GM11168 (cell line): ENCODE measurements at regions not wholly inside any gene's neighbourhood (a gene's known extent, or its start where the extent isn't known, plus 50 kb on each side); places are given as distances from the start of the nearest gene placed in this dataset.

Experiments
- in situ Hi-C: fragments of 300-500 bp; cut with MboI; formaldehyde crosslinking; loops from one replicate; pipeline ENCODE4 v1.12.0; 2022; ENCODE audit warnings: low sequenced_read_pairs; ENCODE audit not compliant: unreplicated experiment

GRCh38 chr1:56174176-56174885, 405.0 kb downstream of the PLPP3 start:
- in situ Hi-C loops, result no loop called here

DNA sequence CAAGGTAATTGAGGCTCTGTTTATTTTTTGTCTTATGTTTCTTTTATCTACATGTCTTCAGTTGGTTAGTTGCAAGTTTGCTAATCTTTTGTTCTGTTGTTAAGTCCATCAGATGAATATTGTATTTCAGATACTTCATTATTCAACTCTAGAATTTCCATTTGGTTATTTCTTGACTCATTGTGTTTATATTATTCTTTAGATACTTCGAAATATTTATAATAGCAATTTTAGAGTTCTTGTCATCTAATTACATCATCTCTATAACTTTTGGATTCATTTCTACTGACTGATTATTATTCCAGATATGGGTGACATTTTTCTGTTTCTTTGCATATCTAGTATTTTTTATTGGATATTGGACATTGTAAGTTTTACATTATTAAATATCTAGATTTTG, 405.6 kb downstream of the PLPP3 start:
- in situ Hi-C loops, result no loop called here

DNA sequence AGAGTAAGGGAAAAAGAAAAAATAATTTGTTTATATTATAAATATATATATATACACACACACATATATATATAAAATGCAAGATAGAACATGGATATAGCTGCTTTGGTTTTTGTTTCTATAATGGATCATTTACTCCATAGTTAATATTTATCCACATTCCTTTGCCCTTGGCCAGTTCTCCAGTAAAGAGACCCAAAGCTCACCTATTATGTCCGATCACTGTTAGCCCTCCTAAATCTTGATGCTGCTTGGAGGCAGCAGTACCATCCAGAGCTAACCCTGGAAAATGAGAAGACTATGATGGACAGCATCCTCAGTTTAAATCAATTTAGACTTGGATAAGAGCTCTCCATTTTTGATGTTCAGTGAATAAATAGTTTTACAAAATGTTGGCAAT, 407.7 kb downstream of the PLPP3 start:
- in situ Hi-C loops, result no loop called here

GRCh38 chr1:56170784-56171320, 408.5 kb downstream of the PLPP3 start:
- in situ Hi-C loops, result no loop called here

- in situ Hi-C loops, result no loop called here
Measured at GRCh38 chr1:56169856-56170255, 409.5 kb downstream of the PLPP3 start.

DNA sequence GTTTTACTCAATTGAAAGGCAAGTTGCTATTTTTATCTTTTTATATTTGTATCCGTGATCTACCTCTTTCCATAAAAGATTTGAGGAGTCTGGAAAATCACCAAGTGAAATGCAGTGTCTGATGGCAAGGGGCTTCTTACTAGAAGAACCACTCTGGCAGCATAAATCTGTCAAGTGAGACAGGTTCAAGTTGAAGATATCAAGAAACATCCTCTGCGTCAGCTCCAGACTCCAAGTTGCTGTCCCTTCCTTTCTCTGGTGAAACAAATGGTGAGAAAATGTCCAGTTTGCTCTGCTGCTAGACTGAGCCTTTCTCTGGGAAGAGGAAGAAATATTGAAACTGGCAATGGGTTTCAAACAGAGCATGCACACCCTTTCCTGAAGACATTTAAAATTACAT, 411.2 kb downstream of the PLPP3 start:
- in situ Hi-C loops, result no loop called here

GRCh38 chr1:56167596-56167995, 411.8 kb downstream of the PLPP3 start:
- in situ Hi-C loops, result no loop called here

GRCh38 chr1:56160773-56161315, 418.5 kb downstream of the PLPP3 start:
- in situ Hi-C loops, result no loop called here

GRCh38 chr1:56156971-56157876, 422.1 kb downstream of the PLPP3 start:
- in situ Hi-C loops, result no loop called here

GRCh38 chr1:56153276-56153675, 426.1 kb downstream of the PLPP3 start:
- in situ Hi-C loops, result no loop called here

DNA sequence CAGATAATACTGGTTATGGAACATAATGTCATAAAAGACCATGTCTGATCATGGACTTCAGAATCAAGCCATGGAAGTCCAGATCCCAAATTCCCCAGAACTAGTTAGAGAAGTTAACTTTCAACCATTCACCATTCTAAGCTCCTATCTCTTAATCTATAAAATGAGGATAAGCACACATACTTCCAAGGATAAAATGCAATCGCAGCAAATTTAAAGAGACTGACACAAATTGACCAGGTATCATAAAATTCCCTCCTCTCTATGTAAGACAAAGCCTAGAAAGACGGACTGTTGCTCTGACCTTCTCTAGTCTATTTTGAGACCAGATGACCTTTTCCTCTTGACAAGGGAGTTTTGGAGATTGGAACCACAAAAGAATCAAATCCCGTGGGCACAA, 426.7 kb downstream of the PLPP3 start:
- in situ Hi-C loops, result no loop called here

DNA sequence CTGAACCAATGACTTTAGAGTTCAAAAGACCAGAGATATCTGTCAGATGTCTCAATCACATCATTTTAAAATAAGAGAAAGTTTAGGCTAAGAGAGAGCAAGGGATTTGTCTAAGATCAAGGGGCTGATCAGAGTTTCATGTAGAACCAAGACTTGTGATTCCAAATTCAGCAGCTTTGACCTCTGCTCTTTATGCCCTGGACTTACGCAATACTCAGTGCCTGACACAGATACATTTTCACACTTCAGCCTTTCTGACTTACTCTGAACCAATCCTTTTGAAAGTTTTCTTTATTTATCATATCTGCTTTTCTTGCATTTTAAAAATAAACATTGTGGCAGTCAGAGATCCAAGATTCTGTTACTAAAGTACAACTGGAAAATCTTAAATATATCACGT, 428.0 kb downstream of the PLPP3 start:
- in situ Hi-C loops, result no loop called here

GRCh38 chr1:56150441-56151215, 428.7 kb downstream of the PLPP3 start:
- in situ Hi-C loops, result no loop called here

GRCh38 chr1:56149761-56150160, 429.6 kb downstream of the PLPP3 start:
- in situ Hi-C loops, result no loop called here

- in situ Hi-C loops, result no loop called here
Measured at GRCh38 chr1:56148326-56149193, 430.8 kb downstream of the PLPP3 start.

DNA sequence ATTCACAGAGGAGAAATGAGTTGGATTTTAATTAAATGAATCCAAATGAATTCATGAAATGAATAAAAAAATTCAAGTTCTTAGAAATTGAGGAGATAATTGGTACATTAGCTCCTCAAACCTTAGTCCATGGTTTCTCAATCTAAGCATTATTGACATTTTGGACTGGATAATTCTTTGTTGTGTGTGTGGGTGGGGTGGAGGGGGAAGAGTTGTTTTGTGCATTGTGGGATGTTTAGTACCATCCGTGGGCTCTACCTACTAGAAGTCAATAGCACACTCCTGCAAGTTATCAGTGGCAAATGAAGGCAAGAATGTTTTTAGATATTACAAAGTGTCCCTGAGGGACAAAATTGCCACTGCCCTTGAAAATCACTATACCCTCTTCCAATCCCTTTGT, 431.9 kb downstream of the PLPP3 start:
- in situ Hi-C loops, result no loop called here

DNA sequence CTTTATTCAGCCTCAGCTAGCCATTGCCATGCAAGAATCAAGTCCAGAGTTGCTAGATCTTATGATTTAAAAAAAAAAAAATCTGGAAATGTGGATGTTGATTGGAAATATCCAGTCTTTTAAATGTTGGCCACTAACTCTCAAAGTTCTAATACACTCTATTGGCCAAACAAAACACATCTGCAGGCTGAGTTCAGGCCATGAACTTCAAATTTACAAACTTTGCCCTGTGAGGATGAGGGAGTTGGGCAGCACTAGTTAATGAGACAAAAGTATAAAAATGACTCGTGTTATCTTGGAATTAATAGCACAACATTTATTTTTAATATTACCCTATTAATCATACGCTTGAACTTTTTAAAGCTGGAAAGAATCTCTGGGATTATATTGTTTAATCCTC, 432.3 kb downstream of the PLPP3 start:
- in situ Hi-C loops, result no loop called here

- in situ Hi-C loops, result no loop called here
Measured at GRCh38 chr1:56146449-56146848, 432.9 kb downstream of the PLPP3 start.

- in situ Hi-C loops, result no loop called here
Measured at GRCh38 chr1:56145581-56145980, 433.8 kb downstream of the PLPP3 start.
